A673 (cell line): ENCODE measurements at regions not wholly inside any gene's neighbourhood (a gene's known extent, or its start where the extent isn't known, plus 50 kb on each side); places are given as distances from the start of the nearest gene placed in this dataset.

Experiments used
- BruUV-seq: library from RNA; stranded (reverse); fragments of 400-500 nt; replicated peaks from 2 replicates; lab custom pipeline; 2021; lab: Mats Ljungman, UMichigan
- CTCF ChIA-PET: fragments of 300-600 bp; sonication (Branson Sonifier 250); formaldehyde crosslinking; loops from one replicate; lab custom pipeline; 2022; ENCODE audit warnings: antibody characterized with exemption; lab: Charles Lee
- POLR2A ChIA-PET: fragments of 300-600 bp; sonication (Branson Sonifier 250); formaldehyde crosslinking; loops from one replicate; lab custom pipeline; 2022; ENCODE audit warnings: antibody characterized with exemption; ENCODE audit not compliant: low non-redundant PET; lab: Charles Lee
- DNase-seq: peaks from one replicate; pipeline ENCODE4 v3.0.0-alpha.2; 2015; ENCODE audit warnings: low spot score
- H3K27ac ChIP-seq: fragments of 200-600 bp; sonication (generic); 2 replicates; pipeline ENCODE4 v1.5.1; 2016; ENCODE audit warnings: mixed run types, low read depth, mild to moderate bottlenecking, mixed read lengths, antibody characterized with exemption, low read length; ENCODE audit not compliant: poor library complexity, severe bottlenecking
- H3K27me3 ChIP-seq: fragments of 200-600 bp; sonication (generic); replicated peaks from 2 replicates; pipeline ENCODE4 v1.6.1; 2017; ENCODE audit warnings: mixed run types, low read depth, mild to moderate bottlenecking, mixed read lengths, antibody characterized with exemption, low read length; ENCODE audit not compliant: insufficient read depth, poor library complexity
- H3K36me3 ChIP-seq: fragments of 200-600 bp; sonication (generic); 2 replicates; pipeline ENCODE4 v1.6.1; 2016; ENCODE audit warnings: mixed run types, mild to moderate bottlenecking, mixed read lengths, antibody characterized with exemption, low read length; ENCODE audit not compliant: insufficient read depth, poor library complexity, severe bottlenecking
- H3K4me1 ChIP-seq: fragments of 200-600 bp; sonication (generic); 2 replicates; pipeline ENCODE4 v1.6.1; 2017; ENCODE audit warnings: mixed run types, mild to moderate bottlenecking, mixed read lengths, antibody characterized with exemption, low read length; ENCODE audit not compliant: insufficient read depth, poor library complexity, severe bottlenecking
- H3K4me3 ChIP-seq: fragments of 200-600 bp; sonication (generic); 2 replicates; pipeline ENCODE4 v1.5.1; 2016; ENCODE audit warnings: low read depth, mixed run types, mild to moderate bottlenecking, mixed read lengths, low read length; ENCODE audit not compliant: poor library complexity, severe bottlenecking
- H3K9me3 ChIP-seq: fragments of 200-600 bp; sonication (generic); 2 replicates; pipeline ENCODE4 v1.6.1; 2016; ENCODE audit warnings: mixed run types, low read depth, mild to moderate bottlenecking, mixed read lengths, antibody characterized with exemption, low read length; ENCODE audit not compliant: poor library complexity, severe bottlenecking
- CTCF ChIP-seq: fragments of 300-800, 200-600 bp; sonication (generic); conservative IDR thresholded peaks from 2 replicates; pipeline ENCODE4 v1.5.1; 2017; ENCODE audit warnings: low read depth, mild to moderate bottlenecking, antibody characterized with exemption, low read length, moderate library complexity, mixed read lengths
- EZH2 ChIP-seq: fragments of 200-600 bp; sonication (generic); IDR thresholded peaks from 2 replicates; pipeline ENCODE4 v1.6.1; 2017; ENCODE audit warnings: borderline replicate concordance, low read depth, mild to moderate bottlenecking, mixed read lengths, antibody characterized with exemption, low read length; ENCODE audit not compliant: poor library complexity, severe bottlenecking
- intact Hi-C: fragments of 100-400 bp; cut with micrococcal nuclease; formaldehyde crosslinking; loops from one replicate; pipeline ENCODE4 v1.10.0; 2022; ENCODE audit not compliant: unreplicated experiment

GRCh38 chr10:53548664-53549063 lies 776.1 kb upstream of the MBL2 start:
- Histone ChIP-seq H3K4me1 (no peaks in the 10 kb centered on the region), H3K9me3 (peaks cover 18% of the 10 kb centered on the region), H3K4me3 (no peak overlapping the region), H3K36me3 (no peaks in the 10 kb centered on the region), H3K27me3 (no peaks in the 10 kb centered on the region), H3K27ac (no peak overlapping the region)
- BruUV-seq: no TSS peak
- TF ChIP-seq EZH2 (no peak), CTCF (no peak)
- ChIA-PET CTCF (no interaction called here), POLR2A (no interaction called here)
- intact Hi-C loops: no loop called here
- DNase-seq: no peak

- BruUV-seq: no TSS peak
- ChIA-PET POLR2A (no interaction called here), CTCF (no interaction called here)
- no peaks in the 10 kb centered on the region for H3K4me1 ChIP-seq
- no peak for TF ChIP-seq CTCF
- no peak for TF ChIP-seq EZH2
- no peak overlapping the region for H3K4me3 ChIP-seq
- no peak overlapping the region for H3K27ac ChIP-seq
- no peaks in the 10 kb centered on the region for H3K36me3 ChIP-seq
- intact Hi-C loops: no loop called here
- no peaks in the 10 kb centered on the region for H3K27me3 ChIP-seq
- no peak for DNase-seq
- H3K9me3 ChIP-seq: peaks cover 18% of the 10 kb centered on the region
Measured at GRCh38 chr10:53547364-53547763, 774.8 kb upstream of the MBL2 start.

- intact Hi-C loops: no loop called here
- CTCF ChIA-PET: no interaction called here
- TF ChIP-seq CTCF (no peak), EZH2 (no peak)
- DNase-seq: no peak
- no peak overlapping the region for H3K4me3 ChIP-seq
- no peak overlapping the region for H3K27ac ChIP-seq
- H3K9me3 ChIP-seq: peaks cover 11% of the 10 kb centered on the region
- no peaks in the 10 kb centered on the region for H3K4me1 ChIP-seq
- BruUV-seq: no TSS peak
- POLR2A ChIA-PET: no interaction called here
- no peaks in the 10 kb centered on the region for H3K36me3 ChIP-seq
- H3K27me3 ChIP-seq: no peaks in the 10 kb centered on the region
Measured at GRCh38 chr10:53543410-53543809, 770.8 kb upstream of the MBL2 start.
